LNCaP clone FGC (cell line): ENCODE measurements at regions not wholly inside any gene's neighbourhood (a gene's known extent, or its start where the extent isn't known, plus 50 kb on each side); places are given as distances from the start of the nearest gene placed in this dataset.
A peak's percentile ranks its signal among the peaks of the same experiment; 100 is the strongest.

ENCODE experiments used
- DNase-seq: peaks from one replicate; pipeline ENCODE4 v3.0.0-alpha.2; 2011; ENCODE audit warnings: low read depth
- H3K4me3 ChIP-seq: 2 replicates; pipeline ENCODE4 v1.5.1; 2011; ENCODE audit warnings: mild to moderate bottlenecking, low read depth, low read length, control low read depth
- TF ChIP-seq, protein P1 (sequence below): IDR thresholded peaks from 2 replicates; pipeline ENCODE4 v1.5.1; 2012; ENCODE audit warnings: mild to moderate bottlenecking; ENCODE audit not compliant: control insufficient read depth, insufficient read depth; ENCODE audit errors: extremely low read depth

DNA sequence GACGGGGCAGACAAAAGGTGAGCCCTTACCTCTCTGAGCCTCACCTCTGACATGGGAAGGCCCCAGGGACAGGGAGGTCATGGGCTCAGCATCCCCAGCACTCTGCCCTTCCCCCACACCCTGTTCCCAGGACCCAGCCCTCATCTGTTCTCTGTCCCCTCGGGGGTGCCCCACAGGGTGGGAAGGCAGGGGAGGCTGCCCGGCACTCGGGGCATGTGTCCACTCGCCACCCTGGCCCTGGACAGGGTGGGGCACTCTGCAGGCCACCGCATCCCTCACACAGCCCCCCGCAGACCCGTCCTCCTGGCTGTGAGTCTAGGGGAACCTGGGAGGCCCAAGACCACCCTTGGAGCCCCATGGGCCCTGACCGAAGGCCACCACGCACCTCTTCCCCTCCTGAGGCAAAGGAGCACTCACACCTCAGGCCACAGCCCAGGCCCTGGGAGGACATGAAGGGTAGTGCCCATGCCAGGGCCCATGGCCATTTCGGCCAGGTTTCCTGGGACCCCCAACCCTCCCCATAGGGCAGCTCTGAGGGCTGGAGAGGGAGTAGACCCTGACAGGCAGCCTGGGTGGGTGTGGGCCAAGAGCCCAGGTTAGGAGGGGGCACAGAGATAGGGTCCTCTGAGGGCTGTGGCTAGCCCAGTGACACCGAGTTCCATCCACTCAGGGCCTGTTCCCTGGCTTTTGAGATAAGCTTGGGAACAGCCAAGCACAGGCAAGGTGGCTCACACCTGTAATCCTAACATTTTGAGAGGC, 193.1 kb downstream of the IGLL1 start:
- TF ChIP-seq, protein P1, sequence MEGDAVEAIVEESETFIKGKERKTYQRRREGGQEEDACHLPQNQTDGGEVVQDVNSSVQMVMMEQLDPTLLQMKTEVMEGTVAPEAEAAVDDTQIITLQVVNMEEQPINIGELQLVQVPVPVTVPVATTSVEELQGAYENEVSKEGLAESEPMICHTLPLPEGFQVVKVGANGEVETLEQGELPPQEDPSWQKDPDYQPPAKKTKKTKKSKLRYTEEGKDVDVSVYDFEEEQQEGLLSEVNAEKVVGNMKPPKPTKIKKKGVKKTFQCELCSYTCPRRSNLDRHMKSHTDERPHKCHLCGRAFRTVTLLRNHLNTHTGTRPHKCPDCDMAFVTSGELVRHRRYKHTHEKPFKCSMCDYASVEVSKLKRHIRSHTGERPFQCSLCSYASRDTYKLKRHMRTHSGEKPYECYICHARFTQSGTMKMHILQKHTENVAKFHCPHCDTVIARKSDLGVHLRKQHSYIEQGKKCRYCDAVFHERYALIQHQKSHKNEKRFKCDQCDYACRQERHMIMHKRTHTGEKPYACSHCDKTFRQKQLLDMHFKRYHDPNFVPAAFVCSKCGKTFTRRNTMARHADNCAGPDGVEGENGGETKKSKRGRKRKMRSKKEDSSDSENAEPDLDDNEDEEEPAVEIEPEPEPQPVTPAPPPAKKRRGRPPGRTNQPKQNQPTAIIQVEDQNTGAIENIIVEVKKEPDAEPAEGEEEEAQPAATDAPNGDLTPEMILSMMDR: no peak
- H3K4me3 ChIP-seq: no peak overlapping the region
- no peak for DNase-seq

DNA sequence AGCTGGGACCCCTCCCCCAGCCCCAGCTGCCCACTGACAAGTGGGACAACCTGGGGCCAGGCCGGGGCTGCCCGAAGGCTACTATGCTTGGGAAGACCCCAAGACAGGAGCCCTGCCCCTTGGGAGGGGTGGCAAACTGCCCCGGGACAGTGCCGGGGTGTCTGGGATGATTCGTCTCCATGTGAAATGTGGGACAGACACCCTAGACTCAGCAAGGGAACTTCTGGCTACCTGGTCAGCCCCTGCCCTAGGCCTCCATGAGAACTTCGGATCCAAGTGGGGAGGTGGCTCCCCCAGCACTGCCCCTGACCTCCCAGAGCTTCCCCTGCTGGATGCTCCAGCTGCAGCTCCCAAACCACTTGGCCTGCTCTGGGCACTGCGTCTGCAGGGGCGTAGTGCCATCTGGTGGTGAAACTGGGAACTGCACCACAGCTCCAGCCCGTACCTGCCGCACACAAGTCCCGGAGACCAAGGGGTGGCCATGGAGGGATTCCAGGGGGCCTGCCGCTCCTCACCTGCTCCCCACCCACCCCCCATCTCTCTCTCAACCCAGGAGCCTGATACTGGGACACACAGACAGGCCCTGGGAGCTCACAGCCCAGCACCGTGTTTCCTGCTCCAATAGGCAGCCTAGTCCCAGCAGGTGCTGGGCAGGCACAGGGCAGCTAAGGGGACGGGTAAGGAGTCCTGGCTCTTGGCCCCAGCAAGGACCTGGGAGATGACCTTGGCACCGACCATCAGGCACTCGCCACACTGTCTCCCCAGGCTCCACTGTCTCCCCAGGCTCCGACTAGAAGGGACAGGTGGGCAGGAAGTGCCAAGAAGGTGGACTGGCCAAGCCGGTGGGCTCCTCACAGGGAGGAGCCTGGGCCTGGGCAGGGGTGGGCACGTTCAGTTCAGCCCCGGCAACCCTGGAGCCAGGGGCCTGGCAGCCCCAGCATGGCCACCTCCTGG, 194.1 kb downstream of the IGLL1 start:
- TF ChIP-seq, protein P1: peak; percentile 99
- no peak for DNase-seq
- no peak overlapping the region for H3K4me3 ChIP-seq

DNA sequence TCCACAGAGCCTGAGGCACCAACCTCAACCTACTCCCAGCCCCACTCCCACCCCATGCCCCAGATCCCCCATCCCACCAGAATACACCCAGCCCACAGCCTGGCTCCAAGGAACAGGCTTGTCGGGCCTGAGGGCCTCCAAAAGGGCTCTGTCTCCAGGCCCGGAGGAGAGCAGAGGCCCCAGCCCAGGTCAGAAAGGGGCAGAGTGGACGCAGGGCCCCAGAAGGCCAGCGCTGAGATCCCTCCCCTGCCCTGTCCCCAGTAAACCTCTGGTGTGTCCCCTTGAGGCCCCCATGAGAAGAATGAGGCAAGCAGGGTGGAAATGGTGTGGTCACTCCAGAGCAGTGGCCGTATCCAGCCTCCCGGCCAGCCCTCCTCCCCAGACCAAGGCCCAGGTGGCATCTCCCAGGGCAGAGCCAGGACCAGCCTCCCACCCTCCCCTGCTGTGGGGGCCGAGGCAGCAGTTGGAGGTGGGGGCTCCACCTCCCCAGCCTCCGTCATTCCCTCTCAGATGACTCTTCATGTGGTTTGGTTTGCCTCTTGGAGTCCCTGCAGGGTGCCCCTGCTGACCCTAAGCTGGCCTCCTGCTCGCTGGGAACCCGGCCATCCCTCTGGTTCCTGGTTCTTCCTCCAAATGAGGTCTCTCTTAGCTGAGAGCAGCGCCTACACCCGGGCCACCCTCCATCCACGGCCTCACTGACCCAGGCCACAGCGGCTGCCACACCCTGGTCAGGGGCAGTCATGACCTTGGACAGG, 195.0 kb downstream of the IGLL1 start:
- TF ChIP-seq, protein P1: no peak
- no peak overlapping the region for H3K4me3 ChIP-seq
- DNase-seq: no peak

DNA sequence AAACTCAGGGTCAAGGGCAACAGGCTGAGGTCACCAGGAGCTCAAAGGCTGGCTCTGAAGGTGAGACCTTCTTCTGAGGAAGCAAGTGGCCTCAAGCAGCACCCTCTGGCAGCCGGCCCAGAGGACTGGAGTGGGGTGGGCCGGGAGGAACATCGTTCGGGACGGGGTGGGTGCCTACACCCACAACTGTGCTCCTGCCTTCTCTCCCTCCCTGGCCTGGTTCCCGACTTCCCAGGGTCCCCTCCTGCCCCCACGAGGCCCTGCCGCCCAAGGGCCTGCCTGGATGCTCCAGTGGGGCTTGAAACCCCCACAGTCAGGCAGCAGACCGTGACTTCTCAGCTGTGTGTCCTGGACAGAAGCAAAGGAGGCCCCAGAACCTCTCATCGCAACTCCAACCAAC, 195.7 kb downstream of the IGLL1 start:
- H3K4me3 ChIP-seq: no peak overlapping the region
- TF ChIP-seq, protein P1: no peak

DNA sequence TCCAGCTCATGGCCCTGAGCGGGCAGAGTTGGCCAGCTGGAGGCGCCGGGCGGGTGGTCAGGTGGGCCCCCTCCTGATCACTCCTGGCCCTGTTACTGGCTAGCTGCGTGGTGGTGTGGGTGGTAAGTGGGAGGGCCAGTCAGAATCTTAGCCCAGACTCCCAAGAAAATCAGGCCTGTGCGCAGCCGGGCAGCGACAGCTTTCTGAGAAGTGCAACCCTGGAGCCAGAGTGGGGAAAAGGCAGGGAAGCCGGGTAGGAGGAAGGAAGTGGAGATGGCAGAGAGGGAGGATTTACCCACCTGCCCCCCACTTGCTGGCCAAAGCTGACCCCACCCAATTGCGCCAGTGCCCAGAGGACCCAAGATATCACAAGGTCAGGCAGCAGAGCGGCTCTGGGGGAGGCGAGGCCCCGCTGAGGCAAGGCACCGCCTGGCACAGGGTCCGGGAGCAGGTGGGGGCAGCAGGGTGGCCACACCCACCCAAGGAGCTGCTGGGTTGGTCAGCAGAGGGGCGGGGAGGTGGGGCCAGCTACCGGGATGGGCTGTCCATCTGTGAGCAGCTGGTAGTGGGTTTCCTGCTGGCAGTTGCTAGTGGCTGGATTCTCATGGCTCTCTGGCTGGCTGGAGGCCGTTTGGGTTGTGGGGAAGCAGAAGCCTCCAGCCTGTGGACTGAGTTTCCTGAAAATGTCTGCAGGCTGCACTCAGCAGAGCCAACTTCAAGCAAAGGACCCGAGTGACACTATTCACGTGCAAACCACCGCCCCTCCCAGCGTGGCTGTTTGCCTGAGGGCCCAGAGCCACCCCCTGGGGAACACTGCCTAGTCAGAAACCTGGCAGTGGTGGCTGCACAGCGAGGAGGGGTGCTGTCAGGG, 196.4 kb downstream of the IGLL1 start:
- H3K4me3 ChIP-seq: no peak overlapping the region
- TF ChIP-seq, protein P1: no peak
- no peak for DNase-seq

More for the DNA sequence above, 195.7 kb downstream of the IGLL1 start:
- no peak for DNase-seq

DNA sequence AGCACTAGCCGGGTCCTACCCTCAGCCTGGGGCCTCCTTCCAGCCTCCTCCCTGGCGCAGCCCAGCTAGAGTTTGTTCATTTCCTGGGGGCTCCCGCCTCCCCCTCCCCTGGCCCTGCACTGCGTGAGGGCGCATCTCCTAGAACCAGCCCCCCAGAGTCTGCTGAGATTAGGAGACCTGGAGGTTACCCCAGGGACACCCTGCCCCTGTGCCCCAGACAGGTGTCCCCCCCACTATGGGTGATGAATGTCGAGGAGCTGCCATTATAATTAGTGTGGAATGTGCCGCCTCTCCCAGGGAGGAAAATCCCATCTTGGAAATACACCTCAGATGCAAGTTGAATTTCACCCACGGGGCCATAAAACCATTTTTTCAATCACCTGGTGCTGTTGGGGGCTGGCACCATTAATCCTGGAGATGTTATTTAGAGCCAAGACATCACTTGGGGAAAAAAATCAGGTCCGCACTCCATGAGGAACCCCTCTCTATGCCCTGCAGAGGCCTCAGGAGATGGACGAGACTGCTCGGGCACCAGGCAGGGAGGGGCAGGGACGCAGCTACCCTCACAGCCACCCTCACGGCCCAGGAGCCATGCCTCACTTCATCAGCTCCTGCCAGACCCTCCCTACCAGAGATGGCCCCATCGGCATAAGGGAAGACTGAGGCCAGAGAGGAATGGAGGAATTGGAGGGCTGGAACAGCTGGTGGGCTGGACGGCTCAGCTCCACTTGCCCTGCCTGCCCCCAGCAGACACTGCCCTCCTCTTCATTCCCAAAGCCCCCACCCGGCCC, 197.5 kb downstream of the IGLL1 start:
- TF ChIP-seq, protein P1: no peak
- no peak for DNase-seq
- H3K4me3 ChIP-seq: no peak overlapping the region
